ENCODE measurements at regions not wholly inside any gene's neighbourhood (a gene's known extent, or its start where the extent isn't known, plus 50 kb on each side); places are given as distances from the start of the nearest gene placed in this dataset.

DNA sequence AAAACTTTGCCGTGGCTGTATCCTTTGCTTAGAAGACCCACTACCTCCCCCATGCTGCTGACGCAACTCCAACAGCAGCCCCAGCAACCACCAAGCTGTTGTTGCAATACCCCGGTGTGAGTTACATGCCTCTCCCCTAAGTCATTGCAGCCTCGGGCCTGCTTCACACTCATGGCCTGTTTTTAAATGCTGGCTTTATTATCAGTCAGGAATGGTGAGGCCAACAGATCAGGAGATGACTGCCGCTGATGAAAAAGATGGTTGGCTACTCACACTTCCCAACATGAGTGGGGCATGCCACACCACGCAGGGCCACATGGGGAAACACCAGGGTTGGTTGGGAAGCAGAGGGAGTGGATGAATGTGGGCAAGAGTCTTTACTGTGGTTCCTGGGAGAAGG, 171.5 kb upstream of the SYT13 start:
- TF ChIP-seq POLR2A (IDR thresholded peaks at IDR 0.05; ENCODE audit: extremely low read depth, insufficient read length) = peak; percentile 21
- TF ChIP-seq, protein P1, sequence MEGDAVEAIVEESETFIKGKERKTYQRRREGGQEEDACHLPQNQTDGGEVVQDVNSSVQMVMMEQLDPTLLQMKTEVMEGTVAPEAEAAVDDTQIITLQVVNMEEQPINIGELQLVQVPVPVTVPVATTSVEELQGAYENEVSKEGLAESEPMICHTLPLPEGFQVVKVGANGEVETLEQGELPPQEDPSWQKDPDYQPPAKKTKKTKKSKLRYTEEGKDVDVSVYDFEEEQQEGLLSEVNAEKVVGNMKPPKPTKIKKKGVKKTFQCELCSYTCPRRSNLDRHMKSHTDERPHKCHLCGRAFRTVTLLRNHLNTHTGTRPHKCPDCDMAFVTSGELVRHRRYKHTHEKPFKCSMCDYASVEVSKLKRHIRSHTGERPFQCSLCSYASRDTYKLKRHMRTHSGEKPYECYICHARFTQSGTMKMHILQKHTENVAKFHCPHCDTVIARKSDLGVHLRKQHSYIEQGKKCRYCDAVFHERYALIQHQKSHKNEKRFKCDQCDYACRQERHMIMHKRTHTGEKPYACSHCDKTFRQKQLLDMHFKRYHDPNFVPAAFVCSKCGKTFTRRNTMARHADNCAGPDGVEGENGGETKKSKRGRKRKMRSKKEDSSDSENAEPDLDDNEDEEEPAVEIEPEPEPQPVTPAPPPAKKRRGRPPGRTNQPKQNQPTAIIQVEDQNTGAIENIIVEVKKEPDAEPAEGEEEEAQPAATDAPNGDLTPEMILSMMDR (IDR thresholded peaks at IDR 0.05; ENCODE audit: low read depth, low read length) = no peak
- TF ChIP-seq, protein P2, sequence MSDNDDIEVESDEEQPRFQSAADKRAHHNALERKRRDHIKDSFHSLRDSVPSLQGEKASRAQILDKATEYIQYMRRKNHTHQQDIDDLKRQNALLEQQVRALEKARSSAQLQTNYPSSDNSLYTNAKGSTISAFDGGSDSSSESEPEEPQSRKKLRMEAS (IDR thresholded peaks at IDR 0.05; ENCODE audit: low read depth, low read length) = peak; percentile 86
- TF ChIP-seq MYC (IDR thresholded peaks at IDR 0.05; ENCODE audit: low read depth, low read length) = peak; percentile 84; the same call in 1 of the 2 replicates
